DND-41 (cell line): ENCODE measurements at regions not wholly inside any gene's neighbourhood (a gene's known extent, or its start where the extent isn't known, plus 50 kb on each side); places are given as distances from the start of the nearest gene placed in this dataset.

Source experiments
- ATAC-seq: fragments of 200-7000 bp; cut with Tn5 transposase; 3 replicates; pipeline ENCODE4 v1.9.1; 2021; ENCODE audit warnings: low read depth; ENCODE audit not compliant: insufficient read depth
- DNase-seq: peaks from one replicate; pipeline ENCODE4 v3.0.0-alpha.2; 2020
- H2AFZ ChIP-seq: 2 replicates; pipeline ENCODE4 v1.6.0; 2012; ENCODE audit warnings: low read depth, low read length
- H3K27ac ChIP-seq: 2 replicates; pipeline ENCODE4 v1.5.1; 2012; ENCODE audit warnings: low read length, inconsistent platforms
- H3K27me3 ChIP-seq: fragments of 200-600 bp; sonication (generic); 2 replicates; pipeline ENCODE4 v1.6.0; 2012; ENCODE audit warnings: low read length, mild to moderate bottlenecking, inconsistent platforms; ENCODE audit not compliant: insufficient read depth, poor library complexity
- H3K36me3 ChIP-seq: 2 replicates; pipeline ENCODE4 v1.5.1; 2012; ENCODE audit warnings: low read length, inconsistent platforms; ENCODE audit not compliant: insufficient read depth
- H3K4me1 ChIP-seq: 2 replicates; pipeline ENCODE4 v1.5.1; 2012; ENCODE audit warnings: mild to moderate bottlenecking, low read length; ENCODE audit not compliant: insufficient read depth
- H3K4me2 ChIP-seq: 2 replicates; pipeline ENCODE4 v1.6.0; 2012; ENCODE audit warnings: mild to moderate bottlenecking, moderate library complexity, low read length, inconsistent platforms; ENCODE audit not compliant: insufficient read depth
- H3K4me3 ChIP-seq, 2 experiments: fragments of 200-600 bp in 1 of 2; shearing (Covaris generic) in 1 of 2; 2 replicates each; pipeline ENCODE4 v1.5.1; 2012 to 2016; ENCODE audit warnings: inconsistent platforms in 2 of 2, low read length in 2 of 2, mild to moderate bottlenecking in 2 of 2, low read depth in 1 of 2, moderate library complexity in 1 of 2
- H3K79me2 ChIP-seq: 2 replicates; pipeline ENCODE4 v1.6.0; 2012; ENCODE audit warnings: low read length, inconsistent platforms; ENCODE audit not compliant: insufficient read depth
- H3K9ac ChIP-seq: 2 replicates; pipeline ENCODE4 v1.6.0; 2012; ENCODE audit warnings: low read depth, mild to moderate bottlenecking, inconsistent platforms, low read length, moderate library complexity
- H3K9me3 ChIP-seq: 2 replicates; pipeline ENCODE4 v1.5.1; 2012; ENCODE audit warnings: low read length, moderate library complexity, mild to moderate bottlenecking, inconsistent platforms; ENCODE audit not compliant: insufficient read depth, severe bottlenecking
- H4K20me1 ChIP-seq: 2 replicates; pipeline ENCODE4 v1.6.0; 2012; ENCODE audit warnings: low read length; ENCODE audit not compliant: insufficient read depth
- EZH2 ChIP-seq: IDR thresholded peaks from 3 replicates; pipeline ENCODE4 v1.6.1; 2012; ENCODE audit warnings: borderline replicate concordance, low read depth, mild to moderate bottlenecking, moderate library complexity, low read length, inconsistent platforms; ENCODE audit not compliant: severe bottlenecking
- TF ChIP-seq, protein P1 (sequence below): IDR thresholded peaks from 2 replicates; pipeline ENCODE4 v1.5.1; 2012; ENCODE audit warnings: borderline replicate concordance, low read length, moderate library complexity, mild to moderate bottlenecking; ENCODE audit not compliant: poor library complexity, severe bottlenecking; ENCODE audit errors: extremely low read depth

DNA sequence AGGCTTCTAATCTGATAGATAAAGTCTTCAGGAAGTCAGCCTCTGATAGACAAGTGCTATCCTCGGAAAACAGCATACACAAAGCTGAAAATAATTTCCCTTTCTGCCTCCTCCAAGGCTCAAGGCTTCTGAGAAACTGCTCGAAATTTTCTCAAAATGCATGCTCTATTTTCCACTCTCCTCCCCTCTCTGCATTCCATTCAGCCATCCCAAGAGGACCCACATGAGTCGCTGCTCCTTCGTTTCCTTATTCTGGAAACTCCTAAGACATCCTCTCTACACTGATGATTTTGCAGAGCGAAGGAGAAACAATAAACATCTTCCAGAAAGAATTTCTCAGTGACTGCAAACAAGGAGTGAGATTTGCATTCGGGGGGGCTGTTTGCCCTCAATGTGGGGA is 92.2 kb upstream of the SFSWAP start:
- TF ChIP-seq EZH2 = no peak
- Histone ChIP-seq H3K79me2 (no peaks in the 10 kb centered on the region), H3K9ac (no peak overlapping the region), H3K27me3 (no peaks in the 10 kb centered on the region), H3K4me2 (no peak overlapping the region), H4K20me1 (no peaks in the 10 kb centered on the region), H3K27ac (no peak overlapping the region), H3K4me1 (no peaks in the 10 kb centered on the region), H3K36me3 (no peaks in the 10 kb centered on the region), H3K9me3 (no peaks in the 10 kb centered on the region), H2AFZ (no peak overlapping the region), H3K4me3 (no peak overlapping the region)
- DNase-seq = no peak
- no peak for ATAC-seq

GRCh38 chr12:131619106-131619642 is 91.7 kb upstream of the SFSWAP start:
- Histone ChIP-seq H3K4me3 (no peak overlapping the region), H2AFZ (no peak overlapping the region), H3K9ac (no peak overlapping the region), H3K9me3 (no peaks in the 10 kb centered on the region), H3K27ac (no peak overlapping the region), H3K79me2 (no peaks in the 10 kb centered on the region), H3K4me2 (no peak overlapping the region), H3K4me1 (no peaks in the 10 kb centered on the region), H3K27me3 (no peaks in the 10 kb centered on the region), H3K36me3 (no peaks in the 10 kb centered on the region), H4K20me1 (no peaks in the 10 kb centered on the region)
- no peak for ATAC-seq
- no peak for DNase-seq
- no peak for TF ChIP-seq EZH2
- TF ChIP-seq, protein P1, sequence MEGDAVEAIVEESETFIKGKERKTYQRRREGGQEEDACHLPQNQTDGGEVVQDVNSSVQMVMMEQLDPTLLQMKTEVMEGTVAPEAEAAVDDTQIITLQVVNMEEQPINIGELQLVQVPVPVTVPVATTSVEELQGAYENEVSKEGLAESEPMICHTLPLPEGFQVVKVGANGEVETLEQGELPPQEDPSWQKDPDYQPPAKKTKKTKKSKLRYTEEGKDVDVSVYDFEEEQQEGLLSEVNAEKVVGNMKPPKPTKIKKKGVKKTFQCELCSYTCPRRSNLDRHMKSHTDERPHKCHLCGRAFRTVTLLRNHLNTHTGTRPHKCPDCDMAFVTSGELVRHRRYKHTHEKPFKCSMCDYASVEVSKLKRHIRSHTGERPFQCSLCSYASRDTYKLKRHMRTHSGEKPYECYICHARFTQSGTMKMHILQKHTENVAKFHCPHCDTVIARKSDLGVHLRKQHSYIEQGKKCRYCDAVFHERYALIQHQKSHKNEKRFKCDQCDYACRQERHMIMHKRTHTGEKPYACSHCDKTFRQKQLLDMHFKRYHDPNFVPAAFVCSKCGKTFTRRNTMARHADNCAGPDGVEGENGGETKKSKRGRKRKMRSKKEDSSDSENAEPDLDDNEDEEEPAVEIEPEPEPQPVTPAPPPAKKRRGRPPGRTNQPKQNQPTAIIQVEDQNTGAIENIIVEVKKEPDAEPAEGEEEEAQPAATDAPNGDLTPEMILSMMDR = no peak

DNA sequence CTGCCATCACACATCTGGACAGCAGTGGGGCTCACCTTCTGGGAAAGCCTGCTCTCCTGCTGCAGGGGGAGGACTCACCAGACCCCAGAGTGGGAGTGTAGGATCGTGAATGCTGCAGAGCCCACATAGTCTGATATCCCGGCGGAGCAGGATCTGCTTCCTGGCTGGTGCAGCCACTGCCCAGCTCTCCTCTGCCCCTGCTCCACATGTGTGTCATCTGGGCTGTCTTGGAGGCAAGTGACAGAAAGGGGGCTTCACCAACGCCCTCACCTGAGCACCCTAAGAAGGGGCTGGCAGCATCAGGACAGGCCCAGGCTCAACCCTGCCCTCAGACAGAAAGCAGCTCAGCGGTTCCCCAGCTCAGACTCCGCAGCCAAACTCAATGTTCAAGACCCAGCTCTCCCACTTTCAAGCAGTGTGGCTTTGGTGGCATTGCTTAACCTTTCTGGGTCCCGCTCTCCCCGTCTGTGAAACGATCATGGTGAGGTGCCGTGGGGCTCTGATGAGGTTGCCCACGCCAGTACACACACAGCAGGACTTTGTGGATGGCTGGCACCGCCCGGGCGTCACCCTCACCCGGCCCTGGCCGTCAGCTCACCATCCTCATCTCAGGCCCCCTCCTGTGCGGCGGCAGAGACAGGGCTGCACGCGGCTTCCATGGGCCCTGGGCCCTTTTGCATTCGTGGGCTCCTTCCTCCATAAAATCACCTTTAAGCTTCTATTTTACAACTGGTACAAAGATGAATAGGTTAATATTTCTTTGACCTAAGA is 91.0 kb upstream of the SFSWAP start:
- Histone ChIP-seq H3K4me2 (no peak overlapping the region), H3K4me3 (no peak overlapping the region), H3K79me2 (no peaks in the 10 kb centered on the region), H3K9me3 (no peaks in the 10 kb centered on the region), H3K36me3 (no peaks in the 10 kb centered on the region), H2AFZ (no peak overlapping the region), H3K4me1 (no peaks in the 10 kb centered on the region), H3K27ac (no peak overlapping the region), H3K9ac (no peak overlapping the region), H4K20me1 (no peaks in the 10 kb centered on the region), H3K27me3 (no peaks in the 10 kb centered on the region)
- DNase-seq (no peak), ATAC-seq (no peak)
- no peak for TF ChIP-seq EZH2
- TF ChIP-seq, protein P1 = no peak

GRCh38 chr12:131620520-131620919 is 90.4 kb upstream of the SFSWAP start:
- Histone ChIP-seq H3K27me3 (no peaks in the 10 kb centered on the region), H3K4me3 (no peak overlapping the region), H3K4me1 (no peaks in the 10 kb centered on the region), H3K79me2 (no peaks in the 10 kb centered on the region), H3K9me3 (no peaks in the 10 kb centered on the region), H3K36me3 (no peaks in the 10 kb centered on the region), H4K20me1 (no peaks in the 10 kb centered on the region), H3K4me2 (no peak overlapping the region), H2AFZ (no peak overlapping the region), H3K27ac (no peak overlapping the region), H3K9ac (no peak overlapping the region)
- ATAC-seq (no peak), DNase-seq (no peak)
- no peak for TF ChIP-seq EZH2
- TF ChIP-seq, protein P1 = no peak
